Stimulated activated CD4-positive, alpha-beta T cell treated with anti-CD3 and anti-CD28 coated beads, Interleukin-12 subunit alpha, Interleukin-12 subunit beta, amount 100 ng/mL, for 24 hours (primary cell): ENCODE measurements at regions not wholly inside any gene's neighbourhood (a gene's known extent, or its start where the extent isn't known, plus 50 kb on each side); places are given as distances from the start of the nearest gene placed in this dataset.

Experiments used
- DNase-seq, 2 experiments: peaks; one replicate each; pipeline ENCODE4 v3.0.0-alpha.2; 2020; ENCODE audit warnings: low read depth in 2 of 2

DNA sequence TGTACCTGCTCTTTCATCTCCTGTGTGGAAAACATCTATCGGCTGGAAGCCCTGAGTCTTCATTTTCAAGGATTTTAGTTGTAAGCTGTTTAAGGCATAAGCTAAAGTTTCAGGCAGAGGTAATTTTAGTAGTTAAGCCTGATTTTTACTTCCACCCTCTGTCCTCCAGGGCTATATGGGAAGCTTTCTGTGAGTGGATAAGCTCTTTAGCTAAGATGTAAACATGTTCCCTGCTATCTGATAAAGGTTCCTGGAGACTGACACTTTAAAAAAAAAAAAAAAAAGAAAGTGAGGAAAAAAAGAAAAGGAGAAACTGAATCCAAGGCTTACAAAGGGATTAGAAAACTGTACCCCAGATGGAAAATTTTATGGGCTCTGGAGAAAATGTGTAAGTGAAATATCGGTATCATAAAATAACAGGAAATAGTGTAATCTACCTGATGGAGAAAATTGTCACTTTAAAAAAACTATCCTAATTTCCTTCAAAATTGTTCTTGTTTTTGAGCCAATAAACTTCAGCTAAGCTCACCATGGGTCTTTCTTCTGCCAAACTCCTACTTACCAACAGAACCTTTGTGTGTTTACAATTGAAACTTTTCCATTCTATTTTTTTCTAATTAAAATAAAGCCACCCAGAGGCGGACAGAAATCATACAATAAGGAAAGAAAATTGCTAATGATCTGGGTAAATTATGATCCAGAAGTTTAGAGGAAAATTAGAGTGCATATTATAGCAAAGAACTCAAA, 180.5 kb downstream of the TGFB2 start:
- no peak for DNase-seq

DNA sequence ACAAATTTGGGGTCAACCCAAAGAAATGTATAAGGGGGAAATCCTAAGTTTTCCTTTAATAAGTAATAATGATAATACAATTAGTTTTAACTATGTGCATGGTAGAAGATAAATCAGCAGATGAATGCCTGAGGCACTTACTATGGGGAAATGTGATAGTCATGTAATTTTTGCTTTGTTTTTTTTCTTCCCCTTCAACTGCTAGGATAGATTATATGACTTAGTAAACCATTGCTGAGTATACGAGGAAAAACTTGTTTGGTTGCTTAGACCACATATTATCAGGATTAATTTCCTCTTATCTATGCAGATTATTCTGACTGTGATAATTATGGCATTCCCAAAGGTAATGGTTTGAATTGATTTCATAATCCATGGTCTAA, 181.1 kb downstream of the TGFB2 start:
- DNase-seq = no peak

DNA sequence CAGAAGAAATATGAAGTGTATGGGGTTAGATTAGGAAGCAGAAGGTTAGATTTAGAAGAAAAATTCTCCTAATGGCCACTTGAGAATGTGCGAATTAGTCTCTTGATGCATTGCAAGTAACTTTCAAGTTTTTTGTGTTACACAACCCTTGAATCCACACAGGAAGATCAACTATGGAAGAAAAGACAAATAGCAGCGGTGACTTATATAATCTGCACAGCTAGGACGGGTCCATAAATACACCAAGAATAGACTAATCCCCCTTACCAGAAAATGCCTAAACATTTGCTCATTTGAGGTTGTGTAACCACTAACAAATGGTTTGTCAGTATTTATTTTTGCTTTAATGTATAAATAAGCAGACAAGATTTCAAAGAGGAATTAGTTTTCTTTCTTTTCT, 182.6 kb downstream of the TGFB2 start:
- no peak for DNase-seq

DNA sequence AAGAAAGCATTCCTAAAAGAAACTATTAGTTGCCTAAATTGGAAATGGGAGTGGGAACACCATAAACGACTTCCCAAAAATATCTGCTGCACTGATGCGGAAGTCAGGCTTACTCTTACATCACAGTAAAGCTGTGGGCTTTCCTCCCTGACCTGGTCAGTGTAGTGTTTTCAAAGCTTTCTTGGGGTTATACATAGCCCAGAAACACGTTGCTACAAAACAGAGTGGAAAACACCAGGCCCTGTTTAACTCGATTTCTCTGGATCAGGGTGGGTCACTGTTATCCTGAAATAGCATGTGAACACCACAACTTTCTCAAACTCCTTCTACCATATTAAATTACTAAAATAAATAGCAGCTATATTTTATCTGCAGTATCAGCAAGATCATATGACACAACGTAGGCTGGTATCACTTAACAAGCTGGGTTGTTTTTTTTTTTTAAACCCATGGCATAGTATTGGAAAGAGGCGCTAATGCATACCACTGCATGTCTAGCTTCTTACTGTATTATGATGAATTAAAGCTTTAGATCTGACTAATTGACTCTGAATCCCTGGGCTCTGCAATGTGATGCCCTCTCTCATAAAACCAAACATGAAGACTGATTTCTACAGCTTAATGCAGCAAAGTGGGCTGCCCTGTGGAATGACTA, 184.6 kb downstream of the TGFB2 start:
- no peak for DNase-seq

DNA sequence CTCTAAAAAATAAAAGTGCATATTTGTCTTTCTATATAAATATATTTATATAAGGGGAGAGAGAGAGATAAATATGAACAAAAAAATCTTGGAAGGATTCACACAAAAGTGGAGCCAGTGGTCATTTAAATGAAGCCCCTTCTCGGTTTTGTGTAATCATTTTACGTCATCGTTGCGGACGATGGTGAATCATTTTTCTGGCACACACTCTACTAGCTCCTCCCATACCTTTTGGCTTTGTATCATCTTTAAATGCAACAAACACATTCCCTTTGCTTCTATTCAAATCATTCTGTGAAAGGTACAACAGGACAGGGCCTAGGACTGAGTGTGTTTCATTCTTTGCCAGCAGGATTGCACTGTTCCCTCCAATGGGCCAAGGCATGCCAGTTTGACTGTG, 186.8 kb downstream of the TGFB2 start:
- no peak for DNase-seq

DNA sequence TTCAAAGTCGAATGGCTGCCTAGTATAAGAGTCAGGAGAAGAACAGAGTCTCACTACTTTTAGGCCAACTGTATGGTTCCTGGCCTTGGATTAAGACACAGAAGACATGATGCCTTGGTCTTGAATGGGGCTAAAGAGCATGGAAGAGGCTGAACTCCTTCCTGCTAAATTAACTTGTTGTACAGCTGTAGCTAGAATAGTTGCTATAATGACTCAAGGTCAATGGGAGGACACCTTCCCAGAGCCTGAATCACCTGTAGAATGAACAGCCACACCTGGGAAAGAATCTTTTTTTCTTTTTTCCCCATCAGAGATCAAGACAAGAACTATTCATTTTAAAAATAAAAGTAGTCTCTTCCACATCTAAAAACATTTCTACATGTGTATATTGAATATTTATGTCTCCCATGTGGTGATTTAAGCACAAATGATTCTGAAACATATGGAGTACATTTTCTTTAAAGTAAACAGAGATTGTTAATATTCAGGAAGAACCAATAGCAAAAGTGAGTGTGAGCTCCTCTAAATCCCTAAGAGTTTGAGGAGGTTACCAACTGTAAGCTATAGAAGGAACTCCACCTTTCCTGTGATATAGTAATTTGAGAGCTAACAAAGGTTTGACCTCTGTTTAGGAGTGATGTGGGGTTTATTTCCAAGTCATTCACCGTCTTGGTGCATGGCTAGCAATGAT, 191.3 kb downstream of the TGFB2 start:
- DNase-seq = no peak

DNA sequence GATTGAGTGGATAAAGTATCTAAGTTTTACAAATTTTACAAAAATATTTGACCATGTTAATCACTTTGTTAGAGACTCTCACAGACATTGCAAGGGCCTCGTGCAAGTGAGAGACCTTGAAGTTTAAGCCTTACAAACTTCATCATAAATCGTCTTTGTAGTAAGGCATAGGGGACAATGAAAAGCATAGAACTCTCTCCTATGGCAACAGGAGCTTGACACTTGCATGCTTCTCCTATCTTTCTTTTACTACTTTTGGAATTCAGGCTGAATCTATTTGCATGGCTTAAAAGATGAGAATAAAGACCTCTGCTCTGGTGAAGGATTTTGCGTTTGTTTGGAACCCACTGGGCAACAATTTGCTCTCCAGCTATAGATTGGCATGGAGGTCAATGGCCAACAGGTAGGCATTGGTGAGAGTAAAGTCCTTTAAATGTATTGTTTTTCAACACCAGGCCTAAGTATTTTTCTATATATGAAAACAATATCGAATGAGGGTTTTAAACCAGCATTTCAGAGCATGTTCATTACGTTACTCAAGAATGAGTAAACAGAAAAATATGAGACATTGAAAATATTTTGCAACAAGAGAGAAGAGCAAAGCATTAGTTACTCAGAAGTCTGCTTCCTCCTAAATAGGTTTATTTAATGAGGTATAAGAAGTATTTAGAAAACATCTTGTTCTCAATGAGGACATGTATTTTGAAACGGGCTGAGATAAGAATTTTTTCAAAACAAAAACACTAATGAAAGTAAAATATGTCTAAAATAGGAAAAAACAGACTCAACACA, 192.2 kb downstream of the TGFB2 start:
- DNase-seq = no peak

DNA sequence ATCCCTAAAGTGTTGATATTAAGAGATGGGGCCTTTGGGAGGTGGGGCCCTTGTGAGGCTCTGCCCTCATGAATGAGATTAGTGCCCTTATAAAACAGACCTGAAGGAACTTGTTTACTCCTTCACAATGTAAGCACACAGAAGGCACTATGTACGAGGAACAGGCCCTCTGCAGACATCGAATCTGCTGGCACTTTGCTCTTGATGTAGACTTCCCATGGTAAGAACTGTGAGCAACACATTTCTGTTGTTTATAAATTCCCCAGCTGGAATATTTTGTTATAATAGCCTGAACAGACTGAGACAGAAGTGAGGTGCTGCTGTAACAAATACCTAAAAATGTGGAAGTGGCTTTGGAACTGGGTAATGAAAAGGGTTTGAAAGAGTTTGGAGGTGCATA, 193.2 kb downstream of the TGFB2 start:
- no peak for DNase-seq

DNA sequence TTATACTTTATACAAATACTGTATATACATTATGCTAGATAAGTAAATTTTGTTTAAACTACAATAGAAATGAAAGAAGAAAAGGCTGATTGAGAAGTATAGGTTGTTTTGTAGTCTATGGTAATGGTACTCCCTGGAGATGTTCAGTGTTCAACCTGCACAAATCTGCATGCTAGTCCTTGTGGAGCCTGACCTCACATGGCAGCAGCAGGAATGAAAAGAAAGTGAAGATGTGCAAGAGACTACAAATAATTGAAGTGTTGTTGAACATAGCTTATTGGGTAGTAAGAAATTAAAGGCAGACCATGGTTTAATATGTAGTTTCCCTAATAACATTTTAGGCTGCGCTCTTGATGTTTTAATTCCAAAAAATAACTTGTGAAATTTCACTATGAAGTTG, 201.2 kb downstream of the TGFB2 start:
- no peak for DNase-seq

DNA sequence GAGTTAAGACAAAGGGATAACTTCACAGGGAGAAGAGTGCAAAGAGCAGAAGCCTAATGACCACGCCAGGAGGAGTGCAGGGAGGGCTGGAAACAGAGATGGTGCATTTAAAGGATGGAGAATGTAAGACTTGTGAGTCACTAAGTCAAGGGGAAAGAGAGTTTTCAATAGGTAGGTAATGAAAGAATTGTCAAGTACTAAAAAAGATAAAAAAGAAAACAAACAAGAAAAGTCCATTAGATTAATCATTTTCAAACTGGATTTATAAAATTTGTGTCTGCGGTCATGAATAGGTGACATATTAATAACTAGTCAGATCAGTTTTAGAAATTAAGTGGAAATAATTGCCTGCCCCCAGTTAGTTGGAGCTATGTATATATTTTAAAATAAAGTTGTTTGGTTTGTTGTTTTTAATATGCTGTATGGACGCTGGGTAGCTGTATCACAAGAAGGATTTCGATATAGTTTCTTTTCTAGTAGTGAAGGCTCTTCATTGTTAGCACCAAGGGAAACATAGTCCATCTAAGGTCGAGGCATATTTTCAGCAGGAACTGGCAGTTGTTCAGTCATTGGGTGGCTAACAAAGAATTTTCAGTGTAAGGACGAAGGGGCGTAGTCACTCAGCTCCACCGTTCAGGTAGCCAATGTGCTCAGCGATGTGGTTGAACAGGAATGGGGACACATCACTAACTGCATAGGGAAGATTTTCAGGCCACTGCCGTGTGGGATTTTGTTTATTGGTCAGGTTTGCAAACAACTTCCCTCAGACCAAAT, 203.0 kb downstream of the TGFB2 start:
- DNase-seq = no peak

DNA sequence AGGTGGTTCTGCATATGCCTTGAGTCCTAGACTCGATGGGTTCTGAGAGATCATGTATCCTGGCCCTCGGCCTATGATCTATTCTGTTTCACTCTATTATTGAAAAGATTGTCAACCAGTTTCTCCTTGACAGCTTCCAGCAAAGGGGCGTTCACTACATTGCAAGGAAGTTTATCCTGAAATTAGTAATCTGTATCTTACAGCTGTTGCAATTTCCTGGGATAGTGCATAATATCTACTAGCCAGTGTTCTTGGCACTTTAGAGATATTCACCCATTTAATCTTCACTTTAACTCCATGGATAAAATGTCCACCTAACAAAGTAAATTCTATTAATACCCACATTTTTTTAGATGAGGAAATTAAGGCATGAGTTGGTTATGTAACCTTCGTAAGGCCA, 203.6 kb downstream of the TGFB2 start:
- no peak for DNase-seq

DNA sequence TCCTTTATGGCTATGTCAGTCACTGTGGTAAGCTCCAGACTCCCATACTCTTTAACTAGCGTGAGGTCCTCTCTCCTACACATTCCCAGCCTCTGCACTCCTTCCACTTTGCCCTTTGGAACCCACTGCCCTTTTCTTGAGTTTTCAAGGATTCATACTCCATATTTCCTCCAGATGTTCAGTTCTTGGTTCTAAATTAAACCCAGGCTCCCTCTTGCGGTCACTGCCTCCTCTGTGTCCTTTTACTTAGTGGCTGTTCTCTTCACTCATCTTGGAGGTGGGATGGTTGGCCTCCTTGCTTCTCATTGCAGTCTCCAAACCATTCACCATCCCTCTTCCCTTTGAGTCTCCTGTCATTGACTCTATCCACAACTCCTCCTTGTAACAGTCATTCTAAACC, 208.1 kb downstream of the TGFB2 start:
- no peak for DNase-seq

DNA sequence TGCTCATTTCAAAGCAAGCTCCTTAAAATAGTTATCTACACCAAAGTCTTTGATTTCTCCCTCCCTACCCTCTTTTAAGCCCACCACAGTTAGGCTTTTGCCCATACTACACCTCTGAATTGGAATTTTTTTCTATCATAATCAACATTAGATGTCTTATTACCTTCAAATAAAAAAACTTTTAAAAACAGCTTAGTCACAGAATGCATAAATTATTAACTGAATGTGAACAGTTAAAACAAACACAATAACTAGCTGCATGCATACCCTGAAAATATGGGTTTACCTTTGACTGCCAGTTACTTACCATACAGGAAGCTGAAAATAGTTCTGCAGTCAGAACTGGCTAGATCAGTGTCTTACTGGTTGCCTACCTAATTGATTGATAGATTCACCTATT, 210.9 kb downstream of the TGFB2 start:
- DNase-seq = no peak

DNA sequence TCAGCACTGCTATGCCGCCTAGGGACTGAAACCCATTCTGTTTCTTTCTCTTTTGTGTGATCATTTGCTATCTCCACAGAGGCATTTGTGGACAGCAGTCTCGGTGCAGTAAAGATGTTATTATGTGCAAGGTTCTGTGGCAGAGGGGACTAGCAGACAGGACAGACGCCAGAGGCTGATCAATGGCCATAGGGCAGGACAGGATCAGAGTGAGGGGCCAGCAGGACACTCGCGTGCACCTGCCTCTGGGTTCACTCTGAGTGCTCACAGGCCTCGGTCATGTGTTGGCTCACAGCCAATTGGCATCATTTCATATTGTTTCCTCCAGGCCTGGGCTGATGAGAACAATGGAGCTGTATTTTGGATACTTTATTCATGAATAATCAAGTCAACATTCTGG, 212.6 kb downstream of the TGFB2 start:
- DNase-seq = no peak

DNA sequence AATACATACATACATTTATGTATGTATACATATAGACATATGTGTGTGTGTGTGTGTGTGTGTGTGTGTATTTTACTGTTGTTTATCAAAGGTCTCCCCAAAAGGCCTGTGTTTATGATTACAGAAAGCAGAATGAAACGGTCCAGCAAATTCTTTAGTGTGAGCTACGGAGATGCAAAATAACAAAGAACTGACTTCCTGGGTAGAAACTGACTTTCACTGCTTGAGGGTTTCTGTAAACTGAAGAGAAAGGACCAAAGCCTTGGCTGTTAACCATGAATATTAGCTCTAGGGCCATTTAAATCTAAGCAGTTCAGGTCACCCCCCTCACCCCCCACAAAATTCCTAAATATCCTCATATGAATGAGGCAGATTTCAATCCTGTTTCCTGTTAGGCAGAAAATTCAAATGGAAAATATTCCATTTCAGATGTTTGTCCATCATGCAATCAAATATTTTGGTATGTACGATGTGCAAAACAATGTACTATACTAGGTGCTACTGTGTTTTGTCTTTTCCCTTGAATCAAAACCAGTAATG, 213.2 kb downstream of the TGFB2 start:
- no peak for DNase-seq

DNA sequence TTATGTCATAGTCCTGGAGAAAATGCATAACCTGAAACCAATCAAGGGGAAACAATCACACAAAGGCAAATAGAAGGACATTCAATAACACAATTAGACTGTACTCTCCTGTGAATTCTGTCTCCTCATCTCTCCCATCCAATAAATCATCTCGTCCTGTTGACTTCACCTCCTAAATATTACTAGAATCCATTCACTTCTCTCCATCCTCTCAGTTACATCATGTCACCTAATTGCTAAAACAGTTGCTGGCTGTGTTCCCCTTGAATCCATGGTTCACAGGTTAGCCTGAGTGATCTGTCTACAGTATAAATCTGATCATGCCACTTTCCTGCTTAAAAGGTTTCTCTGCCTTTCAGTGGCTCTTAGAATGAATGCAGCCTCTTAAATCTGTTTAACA, 220.2 kb downstream of the TGFB2 start:
- DNase-seq = no peak

DNA sequence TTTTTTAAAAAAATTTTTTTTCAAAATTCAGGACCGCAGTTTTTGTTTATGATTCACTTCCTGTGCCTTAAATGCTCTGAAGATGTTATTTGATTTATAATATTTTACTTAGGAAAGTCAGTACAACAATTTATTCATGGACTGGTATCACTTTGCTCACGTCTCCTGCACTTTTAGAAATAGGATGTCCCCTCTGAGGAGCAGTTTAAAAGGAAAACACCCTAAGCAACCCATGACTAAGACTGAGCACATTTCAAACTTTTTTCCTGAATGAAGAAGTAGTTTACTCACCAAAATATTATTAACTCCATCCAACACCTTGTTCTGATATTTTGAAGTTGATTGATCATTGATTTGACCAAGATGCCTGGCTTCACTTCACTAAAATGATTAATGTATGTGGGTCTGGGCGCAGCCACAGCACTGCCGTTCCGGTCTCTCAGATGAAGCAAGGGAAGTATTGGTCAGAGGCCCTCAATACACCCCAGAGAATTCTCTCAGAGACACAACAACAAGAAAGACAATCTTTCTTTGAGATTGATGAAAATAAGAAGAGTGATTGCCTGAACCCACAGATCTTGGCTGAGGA, 223.9 kb downstream of the TGFB2 start:
- DNase-seq = no peak

DNA sequence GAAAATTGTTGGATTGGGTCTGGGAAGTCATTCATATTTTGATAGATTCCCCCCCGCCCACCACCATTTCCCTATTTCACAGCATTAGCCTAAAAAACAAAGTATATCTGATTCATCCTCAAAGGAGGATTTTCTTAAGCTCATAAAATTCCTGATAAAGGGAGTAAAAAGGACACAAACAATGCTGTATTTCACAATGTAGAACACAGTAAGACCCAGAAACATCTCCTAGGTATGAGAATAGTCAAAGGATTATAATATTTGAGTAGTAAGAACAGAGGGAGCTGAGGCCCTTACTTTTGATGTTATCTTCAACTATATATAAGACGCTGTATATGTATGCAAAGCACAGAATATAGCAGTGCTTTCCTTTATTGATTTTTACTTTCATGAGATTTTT, 225.3 kb downstream of the TGFB2 start:
- no peak for DNase-seq

DNA sequence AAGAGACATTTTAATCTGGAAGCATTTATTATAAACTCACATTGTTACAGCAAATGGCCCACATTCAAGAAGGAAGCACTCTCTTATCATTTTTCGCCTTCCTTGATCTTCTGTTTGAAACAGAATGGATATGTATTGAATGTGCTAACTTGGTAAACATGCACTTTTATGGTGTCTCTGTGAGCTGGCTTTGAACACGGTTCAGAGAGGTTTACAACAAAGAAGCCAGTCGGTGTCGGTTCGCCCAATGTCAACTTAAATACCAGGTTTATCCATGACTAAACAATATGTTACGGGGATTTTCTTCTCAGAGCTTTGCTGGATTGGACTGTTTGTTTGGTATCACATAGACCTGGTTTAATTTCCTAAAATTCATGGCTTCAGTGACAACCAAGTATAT, 226.4 kb downstream of the TGFB2 start:
- no peak for DNase-seq

DNA sequence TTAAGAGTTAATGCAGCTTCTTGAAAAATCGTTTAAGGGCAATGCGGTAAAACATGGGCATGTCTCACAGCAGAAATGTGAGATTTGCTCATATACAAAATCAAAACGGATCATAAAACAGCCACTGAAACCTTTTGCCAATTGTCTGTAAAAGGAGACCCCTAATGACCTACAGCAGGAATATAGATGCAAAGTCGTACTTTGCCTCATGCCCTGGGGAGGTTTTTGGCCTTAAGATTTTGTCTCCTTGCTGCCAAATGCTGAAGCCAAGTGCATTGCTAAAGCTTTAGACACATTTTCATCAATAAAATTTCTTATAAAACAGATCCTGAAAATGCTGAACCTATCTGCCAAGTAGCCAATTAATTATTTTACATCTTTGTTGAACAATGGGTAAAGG, 226.9 kb downstream of the TGFB2 start:
- no peak for DNase-seq

DNA sequence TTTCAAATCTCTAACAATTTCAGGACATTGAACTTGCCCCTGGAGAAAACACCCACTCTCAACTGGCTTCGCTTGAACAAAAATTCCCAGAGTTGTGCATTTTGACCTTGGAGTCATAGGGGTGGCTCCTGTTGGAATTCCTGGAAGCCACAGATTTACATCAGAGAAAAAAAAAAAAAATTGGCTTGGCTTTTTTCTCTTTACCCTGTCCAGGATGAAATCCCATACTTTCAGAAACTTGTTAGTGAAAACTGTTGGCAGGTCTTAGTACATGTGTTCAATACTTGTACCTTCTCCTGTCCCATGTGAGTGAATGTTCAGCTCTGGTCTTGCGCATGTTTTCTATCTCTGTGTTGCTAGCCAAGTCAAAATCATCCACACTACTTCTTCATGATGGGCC, 228.8 kb downstream of the TGFB2 start:
- no peak for DNase-seq
